B cell (primary cell): ENCODE measurements at regions not wholly inside any gene's neighbourhood (a gene's known extent, or its start where the extent isn't known, plus 50 kb on each side); places are given as distances from the start of the nearest gene placed in this dataset.

Source experiments
- ATAC-seq: fragments of 200-7000 bp; cut with Tn5 transposase; one replicate; pipeline ENCODE4 v1.10.0; 2021; ENCODE audit warnings: low read depth, mild to moderate bottlenecking, moderate number of reproducible peaks, moderate library complexity
- CTCF ChIA-PET: fragments of 350-600 bp; sonication (Branson Sonifier 250); formaldehyde crosslinking; loops from one replicate; lab custom pipeline; 2021; ENCODE audit warnings: antibody characterized with exemption, inconsistent platforms; lab: Charles Lee
- POLR2A ChIA-PET: fragments of 350-600 bp; sonication (Branson Sonifier 250); formaldehyde crosslinking; loops from one replicate; lab custom pipeline; 2021; ENCODE audit warnings: antibody characterized with exemption; lab: Charles Lee
- DNase-seq: peaks from one replicate; pipeline ENCODE4 v3.0.0; 2013
- H2AFZ ChIP-seq: 2 replicates; pipeline ENCODE4 v1.6.1; 2012; ENCODE audit warnings: mild to moderate bottlenecking, low read depth, low read length; ENCODE audit not compliant: insufficient read depth, poor library complexity, severe bottlenecking
- H3K27ac ChIP-seq, 2 donors: 1 replicate in 1 of 2; 2 replicates in 1 of 2; pipeline ENCODE4 v1.5.1; 2012 to 2013; ENCODE audit warnings: low read length in 2 of 2, mild to moderate bottlenecking in 2 of 2, moderate library complexity in 1 of 2
- H3K27me3 ChIP-seq, 4 experiments: fragments of 200-600 bp in 1 of 4; sonication (generic) in 1 of 4; replicated peaks in 1 of 4; 1 replicate in 2 of 4; 2 replicates in 2 of 4; pipeline versions ENCODE4 v1.6.1 to v1.7.0; 2013 to 2016; ENCODE audit warnings: low read length in 3 of 4, mild to moderate bottlenecking in 2 of 4, mixed read lengths in 1 of 4, moderate library complexity in 1 of 4; ENCODE audit not compliant: insufficient read depth in 4 of 4, control insufficient read depth in 3 of 4; ENCODE audit errors: control extremely low read depth in 1 of 4
- H3K36me3 ChIP-seq, 2 experiments: replicated peaks in 1 of 2; 1 replicate in 1 of 2; 2 replicates in 1 of 2; pipeline versions ENCODE4 v1.6.1 to v1.7.1; 2013; ENCODE audit warnings: low read length in 1 of 2; ENCODE audit not compliant: insufficient read depth in 2 of 2, control insufficient read depth in 1 of 2; ENCODE audit errors: control extremely low read depth in 1 of 2, extremely low read depth in 1 of 2
- H3K4me1 ChIP-seq, 2 donors: fragments of 200-600 bp in 1 of 2; sonication (generic) in 1 of 2; 1 replicate in 1 of 2; 2 replicates in 1 of 2; pipeline versions ENCODE4 v1.5.1 to v1.6.1; 2013 to 2017; ENCODE audit warnings: low read length in 2 of 2; ENCODE audit not compliant: control insufficient read depth in 2 of 2, insufficient read depth in 2 of 2
- H3K4me2 ChIP-seq: replicated peaks from 2 replicates; pipeline ENCODE3; 2012; ENCODE audit warnings: mild to moderate bottlenecking, low read depth, low read length; ENCODE audit not compliant: poor library complexity, severe bottlenecking
- H3K4me3 ChIP-seq, 5 experiments: fragments of 200-600 bp in 1 of 5; sonication (generic) in 1 of 5; 1 replicate in 3 of 5; 2 replicates in 2 of 5; pipeline versions ENCODE4 v1.5.1 to v1.7.0; 2011 to 2016; ENCODE audit warnings: low read length in 4 of 5, mild to moderate bottlenecking in 4 of 5, low read depth in 2 of 5, control low read depth in 1 of 5, moderate library complexity in 1 of 5; ENCODE audit not compliant: insufficient read depth in 1 of 5; ENCODE audit errors: control extremely low read depth in 1 of 5, extremely low read depth in 1 of 5
- H3K79me2 ChIP-seq: fragments of 200-600 bp; sonication (generic); one replicate; pipeline ENCODE4 v1.6.0; 2016; ENCODE audit warnings: low read length; ENCODE audit not compliant: control insufficient read depth, insufficient read depth
- H3K9ac ChIP-seq: fragments of 200-600 bp; sonication (generic); 2 replicates; pipeline ENCODE4 v1.6.1; 2017; ENCODE audit warnings: mild to moderate bottlenecking, low read length, moderate library complexity
- H3K9me3 ChIP-seq, 3 donors: one replicate each; pipeline versions ENCODE4 v1.6.1 to v1.7.1; 2013; ENCODE audit warnings: low read length in 2 of 3; ENCODE audit not compliant: control insufficient read depth in 2 of 3, insufficient read depth in 1 of 3; ENCODE audit errors: control extremely low read depth in 1 of 3
- H4K20me1 ChIP-seq: 2 replicates; pipeline ENCODE4 v1.6.0; 2012; ENCODE audit warnings: mild to moderate bottlenecking, low read length; ENCODE audit not compliant: insufficient read depth, control insufficient read depth, poor library complexity, severe bottlenecking
- H3K27ac Mint-ChIP-seq: one replicate; pipeline ENCODE4 v1.8.0; 2021; ENCODE audit warnings: mixed read lengths
- H3K27me3 Mint-ChIP-seq: one replicate; pipeline ENCODE4 v1.8.0; 2021; ENCODE audit warnings: mixed read lengths
- H3K4me1 Mint-ChIP-seq: one replicate; pipeline ENCODE4 v1.8.0; 2021; ENCODE audit warnings: mixed read lengths
- H3K4me3 Mint-ChIP-seq: one replicate; pipeline ENCODE4 v1.8.0; 2021; ENCODE audit warnings: mixed read lengths
- H3K9me3 Mint-ChIP-seq: one replicate; pipeline ENCODE4 v1.8.0; 2022; ENCODE audit warnings: mixed read lengths; ENCODE audit not compliant: insufficient read depth
- CTCF ChIP-seq: fragments of 200-600 bp; IDR thresholded peaks from one replicate; pipeline ENCODE4 v1.8.0; 2022; ENCODE audit warnings: antibody characterized with exemption, mild to moderate bottlenecking
- EZH2 ChIP-seq: IDR thresholded peaks from 2 replicates; pipeline ENCODE4 v1.6.1; 2012; ENCODE audit warnings: borderline replicate concordance, low read depth, mild to moderate bottlenecking, moderate library complexity, low read length; ENCODE audit not compliant: insufficient read depth, poor library complexity, severe bottlenecking
- WGBS: methylation state at CpG from one replicate; pipeline ENCODE4 v1.1.5; 2013; ENCODE audit warnings: missing lambda C conversion rate; ENCODE audit not compliant: insufficient coverage; 5-methylcytosine and 5-hydroxymethylcytosine counted together
- intact Hi-C: fragments of 100-400 bp; cut with micrococcal nuclease; formaldehyde crosslinking; loops from one replicate; pipeline ENCODE4 v1.10.0; 2022

- DNase-seq = no peak
- no peak overlapping the region for H3K4me3 ChIP-seq
- ChIA-PET CTCF (no interaction called here), POLR2A (no interaction called here)
- intact Hi-C loops = no loop called here
- no peak overlapping the region for H3K27ac ChIP-seq
- 57% methylated on average over 24 of the region's 31 CpGs for WGBS
- peaks cover 0 to 30% (median 0%) of the 10 kb centered on the region in 3 donors for H3K9me3 ChIP-seq
- ATAC-seq = no peak
- H3K79me2 ChIP-seq = no peaks in the 10 kb centered on the region
- Mint-ChIP-seq H3K27me3 (no peaks in the 10 kb centered on the region), H3K27ac (no peak overlapping the region), H3K9me3 (no peaks in the 10 kb centered on the region), H3K4me3 (no peak overlapping the region), H3K4me1 (peaks cover 7% of the 10 kb centered on the region)
- H4K20me1 ChIP-seq = no peaks in the 10 kb centered on the region
- no peak overlapping the region for H2AFZ ChIP-seq
- no peaks in the 10 kb centered on the region for H3K4me1 ChIP-seq
- TF ChIP-seq EZH2 (no peak), CTCF (no peak)
- peaks cover 0 to 2% (median 0%) of the 10 kb centered on the region in 4 experiments for H3K27me3 ChIP-seq
- H3K36me3 ChIP-seq = no peaks in the 10 kb centered on the region
- no peak overlapping the region for H3K4me2 ChIP-seq
- no peak overlapping the region for H3K9ac ChIP-seq
Measured at GRCh38 chr2:239756790-239757760, 268.1 kb downstream of the NDUFA10 start.
